ENCODE measurements at regions not wholly inside any gene's neighbourhood (a gene's known extent, or its start where the extent isn't known, plus 50 kb on each side); places are given as distances from the start of the nearest gene placed in this dataset.

- TF ChIP-seq CTCF (IDR thresholded peaks at IDR 0.05; ENCODE audit: low read depth, low read length) (no peak), EZH2phosphoT487 (IDR thresholded peaks at IDR 0.05; ENCODE audit: low read depth) (no peak)
These were observed 99.6 kb upstream of the CDH7 start for GRCh38 chr18:65651192-65651591.

Measured in OCI-LY3 (cell line).